ENCODE measurements at regions not wholly inside any gene's neighbourhood (a gene's known extent, or its start where the extent isn't known, plus 50 kb on each side); places are given as distances from the start of the nearest gene placed in this dataset.

GRCh38 chr16:80418517-80419355 lies 122.1 kb upstream of the DYNLRB2 start:
- no peak for DNase-seq (ENCODE audit: low read depth, low spot score)
- BruUV-seq (replicated peaks) = no TSS peak
- CTCF ChIA-PET = no interaction called here
- POLR2A ChIA-PET = no interaction called here
- Histone ChIP-seq H3K4me1 (ENCODE audit: control insufficient read depth, insufficient read depth, low read length) (no peaks in the 10 kb centered on the region), H3K27ac (ENCODE audit: low read length) (no peak overlapping the region), H3K27me3 (ENCODE audit: control insufficient read depth, insufficient read depth, low read length) (no peaks in the 10 kb centered on the region), H3K4me3 (ENCODE audit: low read depth in 2 of 2, low read length in 2 of 2) (no peak overlapping the region), H3K36me3 (ENCODE audit: control insufficient read depth, insufficient read depth, low read length) (no peaks in the 10 kb centered on the region; the same call in 1 of the 2 replicates), H3K9me3 (ENCODE audit: control insufficient read depth, insufficient read depth, low read depth, low read length) (no peaks in the 10 kb centered on the region)
- in situ Hi-C loops (cut with HindIII; ENCODE audit: low pct_unique_long_range_greater_than_20kb, low sequenced_read_pairs) (no loop called here), intact Hi-C loops (cut with micrococcal nuclease; ENCODE audit: unreplicated experiment) (no loop called here)
- ATAC-seq = no peak
- TF ChIP-seq SIN3A (IDR thresholded peaks at IDR 0.05; ENCODE audit: borderline replicate concordance, insufficient read depth, low read depth, low read length) (no peak), REST (IDR thresholded peaks at IDR 0.05; ENCODE audit: insufficient read depth in 1 of 2, low read depth in 2 of 2, low read length in 1 of 2) (no peak), TCF7L2 (IDR thresholded peaks at IDR 0.05; ENCODE audit: low read depth, low read length) (no peak), CTCF (IDR thresholded peaks at IDR 0.05) (no peak), POLR2AphosphoS5 (IDR thresholded peaks at IDR 0.05; ENCODE audit: low read depth, low read length) (no peak)

GRCh38 chr16:80417706-80418271 lies 123.0 kb upstream of the DYNLRB2 start:
- H3K36me3 ChIP-seq (ENCODE audit: control insufficient read depth, insufficient read depth, low read length) = no peaks in the 10 kb centered on the region; the same call in 1 of the 2 replicates
- no peaks in the 10 kb centered on the region for H3K9me3 ChIP-seq (ENCODE audit: control insufficient read depth, insufficient read depth, low read depth, low read length)
- intact Hi-C loops (cut with micrococcal nuclease; ENCODE audit: unreplicated experiment) = no loop called here
- BruUV-seq (replicated peaks) = no TSS peak
- no peak overlapping the region for H3K27ac ChIP-seq (ENCODE audit: low read length)
- no peak for TF ChIP-seq REST (IDR thresholded peaks at IDR 0.05; ENCODE audit: insufficient read depth in 1 of 2, low read depth in 2 of 2, low read length in 1 of 2)
- TF ChIP-seq POLR2AphosphoS5 (IDR thresholded peaks at IDR 0.05; ENCODE audit: low read depth, low read length) = no peak
- no peak for TF ChIP-seq CTCF (IDR thresholded peaks at IDR 0.05)
- TF ChIP-seq TCF7L2 (IDR thresholded peaks at IDR 0.05; ENCODE audit: low read depth, low read length) = no peak
- no peak for TF ChIP-seq SIN3A (IDR thresholded peaks at IDR 0.05; ENCODE audit: borderline replicate concordance, insufficient read depth, low read depth, low read length)
- no peak for DNase-seq (ENCODE audit: low read depth, low spot score)
- no peak for ATAC-seq
- no peaks in the 10 kb centered on the region for H3K27me3 ChIP-seq (ENCODE audit: control insufficient read depth, insufficient read depth, low read length)
- ChIA-PET CTCF (no interaction called here), POLR2A (no interaction called here)
- no peaks in the 10 kb centered on the region for H3K4me1 ChIP-seq (ENCODE audit: control insufficient read depth, insufficient read depth, low read length)
- no peak overlapping the region for H3K4me3 ChIP-seq (ENCODE audit: low read depth in 2 of 2, low read length in 2 of 2)
- in situ Hi-C loops (cut with HindIII; ENCODE audit: low pct_unique_long_range_greater_than_20kb, low sequenced_read_pairs) = no loop called here
